ENCODE measurements at regions not wholly inside any gene's neighbourhood (a gene's known extent, or its start where the extent isn't known, plus 50 kb on each side); places are given as distances from the start of the nearest gene placed in this dataset.

DNA sequence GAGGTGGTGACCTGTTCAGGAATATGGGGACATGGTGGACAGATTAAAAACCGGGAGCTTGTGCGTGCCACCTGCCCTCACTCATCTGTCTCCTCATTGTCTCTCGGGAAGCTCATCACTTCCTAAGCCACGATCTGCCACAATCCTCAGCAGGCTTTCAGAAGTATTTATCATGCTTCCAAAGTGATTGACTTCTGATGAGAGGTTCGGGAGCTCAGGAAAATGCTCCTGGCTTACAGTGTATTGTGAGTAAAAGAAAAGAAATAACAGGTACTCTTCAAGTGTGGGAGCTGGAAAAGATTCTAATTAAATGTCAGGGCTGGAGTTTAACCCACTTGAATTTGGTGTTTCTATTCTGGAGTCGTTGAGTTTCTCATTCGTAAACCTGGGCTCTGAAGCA, 91.9 kb upstream of the DRD2 start:
- no CpG with 5 or more reads among the region's 7 CpGs for WGBS, 2 experiments (ENCODE audit: extremely low coverage in 2 of 2, insufficient read length in 1 of 2)
- Histone ChIP-seq H3K18ac (ENCODE audit: low read depth, low read length) (no peak overlapping the region), H3K27me3 (ENCODE audit: control insufficient read depth, insufficient read depth, low read length) (peaks cover 11% of the 10 kb centered on the region), H3K4me2 (ENCODE audit: low read depth, low read length) (no peak overlapping the region), H2AK9ac (replicated peaks; ENCODE audit: low read depth, low read length, poor library complexity) (no peak overlapping the region), H3K9me3 (ENCODE audit: control insufficient read depth, insufficient read depth, low read length) (no peaks in the 10 kb centered on the region), H3K36me3 (ENCODE audit: control insufficient read depth, insufficient read depth, low read length) (no peaks in the 10 kb centered on the region), H3K4me1 (ENCODE audit: control insufficient read depth, insufficient read depth, low read length) (no peaks in the 10 kb centered on the region; the same call in 1 of the 2 replicates), H3K4ac (ENCODE audit: low read depth, low read length) (no peak overlapping the region), H2BK120ac (ENCODE audit: low read depth, low read length) (no peak overlapping the region), H2BK5ac (ENCODE audit: low read depth, low read length, poor library complexity, severe bottlenecking) (no peak overlapping the region), H3K27ac (ENCODE audit: insufficient read depth, low read length) (no peak overlapping the region), H3K79me1 (ENCODE audit: low read depth in 1 of 2, low read length in 2 of 2) (no peaks in the 10 kb centered on the region), H4K8ac (ENCODE audit: low read depth in 2 of 2, low read length in 2 of 2) (no peak overlapping the region), H2BK15ac (ENCODE audit: low read depth, low read length) (no peak overlapping the region), H4K20me1 (ENCODE audit: insufficient read depth, low read length) (no peaks in the 10 kb centered on the region), H2BK20ac (ENCODE audit: low read depth, low read length) (no peak overlapping the region), H3K14ac (replicated peaks; ENCODE audit: low read depth, low read length) (no peak overlapping the region), H3K23ac (ENCODE audit: low read depth, low read length) (no peak overlapping the region), H3K9ac (ENCODE audit: low read depth, low read length) (no peak overlapping the region), H2AK5ac (ENCODE audit: low read depth, low read length) (no peak overlapping the region), H3K56ac (ENCODE audit: extremely low read depth, insufficient read depth, low read length) (no peak overlapping the region), H3K4me3 (ENCODE audit: insufficient read depth, low read depth, low read length) (no peak overlapping the region), H4K91ac (ENCODE audit: insufficient read depth, low read depth, low read length) (no peak overlapping the region), H2AFZ (replicated peaks; ENCODE audit: low read length, poor library complexity) (no peak overlapping the region), H3K9me1 (ENCODE audit: insufficient read depth, low read length) (no peaks in the 10 kb centered on the region), H4K5ac (ENCODE audit: low read depth, low read length) (no peak overlapping the region)
- POLR2A ChIA-PET (ENCODE audit: unreplicated experiment), result no interaction called here
- TF ChIP-seq RFX5 (IDR thresholded peaks at IDR 0.05; ENCODE audit: low read depth, low read length) (no peak), MAFK (IDR thresholded peaks at IDR 0.05; ENCODE audit: low read depth, low read length) (no peak), POLR2A (IDR thresholded peaks at IDR 0.05; ENCODE audit: low read depth, low read length) (no peak), BHLHE40 (IDR thresholded peaks at IDR 0.05; ENCODE audit: low read depth, low read length) (no peak), MXI1 (IDR thresholded peaks at IDR 0.05; ENCODE audit: borderline replicate concordance, low read depth, low read length) (no peak), FOS (IDR thresholded peaks at IDR 0.05; ENCODE audit: low read depth, low read length) (no peak), CHD1 (IDR thresholded peaks at IDR 0.05; ENCODE audit: low read depth, low read length) (no peak), MAZ (IDR thresholded peaks at IDR 0.05; ENCODE audit: borderline replicate concordance, low read depth, low read length) (no peak), RAD21 (IDR thresholded peaks at IDR 0.05; ENCODE audit: low read length) (no peak), CEBPB (IDR thresholded peaks at IDR 0.05; ENCODE audit: low read depth, low read length) (no peak), SMC3 (IDR thresholded peaks at IDR 0.05; ENCODE audit: low read depth, low read length) (no peak), RCOR1 (IDR thresholded peaks at IDR 0.05; ENCODE audit: insufficient replicate concordance, low read length) (no peak), NFE2L2 (IDR thresholded peaks at IDR 0.05; ENCODE audit: low read depth, low read length) (no peak)
- TF ChIP-seq, protein P1, sequence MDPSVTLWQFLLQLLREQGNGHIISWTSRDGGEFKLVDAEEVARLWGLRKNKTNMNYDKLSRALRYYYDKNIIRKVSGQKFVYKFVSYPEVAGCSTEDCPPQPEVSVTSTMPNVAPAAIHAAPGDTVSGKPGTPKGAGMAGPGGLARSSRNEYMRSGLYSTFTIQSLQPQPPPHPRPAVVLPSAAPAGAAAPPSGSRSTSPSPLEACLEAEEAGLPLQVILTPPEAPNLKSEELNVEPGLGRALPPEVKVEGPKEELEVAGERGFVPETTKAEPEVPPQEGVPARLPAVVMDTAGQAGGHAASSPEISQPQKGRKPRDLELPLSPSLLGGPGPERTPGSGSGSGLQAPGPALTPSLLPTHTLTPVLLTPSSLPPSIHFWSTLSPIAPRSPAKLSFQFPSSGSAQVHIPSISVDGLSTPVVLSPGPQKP (IDR thresholded peaks at IDR 0.05; ENCODE audit: borderline replicate concordance, low read depth, low read length), result no peak
- TF ChIP-seq, protein P2, sequence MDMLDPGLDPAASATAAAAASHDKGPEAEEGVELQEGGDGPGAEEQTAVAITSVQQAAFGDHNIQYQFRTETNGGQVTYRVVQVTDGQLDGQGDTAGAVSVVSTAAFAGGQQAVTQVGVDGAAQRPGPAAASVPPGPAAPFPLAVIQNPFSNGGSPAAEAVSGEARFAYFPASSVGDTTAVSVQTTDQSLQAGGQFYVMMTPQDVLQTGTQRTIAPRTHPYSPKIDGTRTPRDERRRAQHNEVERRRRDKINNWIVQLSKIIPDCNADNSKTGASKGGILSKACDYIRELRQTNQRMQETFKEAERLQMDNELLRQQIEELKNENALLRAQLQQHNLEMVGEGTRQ (IDR thresholded peaks at IDR 0.05; ENCODE audit: low read depth, low read length), result no peak
- TF ChIP-seq, protein P3, sequence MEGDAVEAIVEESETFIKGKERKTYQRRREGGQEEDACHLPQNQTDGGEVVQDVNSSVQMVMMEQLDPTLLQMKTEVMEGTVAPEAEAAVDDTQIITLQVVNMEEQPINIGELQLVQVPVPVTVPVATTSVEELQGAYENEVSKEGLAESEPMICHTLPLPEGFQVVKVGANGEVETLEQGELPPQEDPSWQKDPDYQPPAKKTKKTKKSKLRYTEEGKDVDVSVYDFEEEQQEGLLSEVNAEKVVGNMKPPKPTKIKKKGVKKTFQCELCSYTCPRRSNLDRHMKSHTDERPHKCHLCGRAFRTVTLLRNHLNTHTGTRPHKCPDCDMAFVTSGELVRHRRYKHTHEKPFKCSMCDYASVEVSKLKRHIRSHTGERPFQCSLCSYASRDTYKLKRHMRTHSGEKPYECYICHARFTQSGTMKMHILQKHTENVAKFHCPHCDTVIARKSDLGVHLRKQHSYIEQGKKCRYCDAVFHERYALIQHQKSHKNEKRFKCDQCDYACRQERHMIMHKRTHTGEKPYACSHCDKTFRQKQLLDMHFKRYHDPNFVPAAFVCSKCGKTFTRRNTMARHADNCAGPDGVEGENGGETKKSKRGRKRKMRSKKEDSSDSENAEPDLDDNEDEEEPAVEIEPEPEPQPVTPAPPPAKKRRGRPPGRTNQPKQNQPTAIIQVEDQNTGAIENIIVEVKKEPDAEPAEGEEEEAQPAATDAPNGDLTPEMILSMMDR (conservative IDR thresholded peaks at IDR 0.05; ENCODE audit: low read depth, low read length), result no peak
- dilution Hi-C loops (cut with HindIII; ENCODE audit: low sequenced_read_pairs, unreplicated experiment) (no loop called here), intact Hi-C loops (cut with micrococcal nuclease) (no loop called here), in situ Hi-C loops (cut with MboI; ENCODE audit: low sequenced_read_pairs) (no loop called here)
- DNase-seq (no peak), ATAC-seq (ENCODE audit: low read depth) (no peak)
- CTCF ChIA-PET, result no interaction called here
- no TSS peak for BruUV-seq (replicated peaks)

All from IMR-90 (cell line).